SK-N-SH treated with all-trans-retinoic acid at 6 μM for 48 hours (cell line): ENCODE measurements at regions not wholly inside any gene's neighbourhood (a gene's known extent, or its start where the extent isn't known, plus 50 kb on each side); places are given as distances from the start of the nearest gene placed in this dataset.

Experiments used
- BACH2 ChIP-seq: fragments of 250-450 bp; sonication (Bioruptor Pico); IDR thresholded peaks from 2 replicates; pipeline ENCODE4 v1.9.0; 2021; ENCODE audit warnings: mild to moderate bottlenecking, borderline replicate concordance
- CREB5 ChIP-seq: fragments of 250-450 bp; sonication (Bioruptor Pico); IDR thresholded peaks from 2 replicates; pipeline ENCODE4 v1.5.1; 2020; ENCODE audit warnings: low read depth, mild to moderate bottlenecking, moderate library complexity
- ISL1 ChIP-seq: fragments of 250-450 bp; sonication (Bioruptor Pico); IDR thresholded peaks from 2 replicates; pipeline ENCODE4 v2.1.2; 2022; ENCODE audit warnings: mild to moderate bottlenecking, moderate library complexity

GRCh38 chr2:8335801-8336200 lies 346.1 kb upstream of the ID2 start:
- TF ChIP-seq ISL1 (CRISPR knock-in tag) (no peak), CREB5 (CRISPR knock-in tag) (no peak), BACH2 (CRISPR knock-in tag) (no peak)
